Sigmoid colon (tissue), 6 donors: ENCODE measurements at regions not wholly inside any gene's neighbourhood (a gene's known extent, or its start where the extent isn't known, plus 50 kb on each side); places are given as distances from the start of the nearest gene placed in this dataset.

Experiments used
- DNase-seq: peaks from one replicate; pipeline ENCODE4 v3.0.0-alpha.2; 2019
- H3K27ac ChIP-seq, 4 donors: fragments of 200-600 bp; sonication (generic); one replicate each; pipeline ENCODE4 v1.5.1; 2016 to 2019; ENCODE audit warnings: mild to moderate bottlenecking in 1 of 4
- H3K27me3 ChIP-seq, 3 donors: fragments of 200-600 bp; sonication (generic); one replicate each; pipeline ENCODE4 v1.5.1; 2019; ENCODE audit warnings: mild to moderate bottlenecking in 1 of 3
- H3K36me3 ChIP-seq, 4 donors: fragments of 200-600 bp; sonication (generic); one replicate each; pipeline ENCODE4 v1.5.1; 2016 to 2019
- H3K4me1 ChIP-seq, 4 donors: fragments of 200-600 bp; sonication (generic); one replicate each; pipeline ENCODE4 v1.5.1; 2017 to 2019
- H3K4me3 ChIP-seq, 4 donors: fragments of 200-600 bp; sonication (generic); one replicate each; pipeline ENCODE4 v1.5.1; 2017 to 2019; ENCODE audit warnings: mild to moderate bottlenecking in 2 of 4, moderate library complexity in 1 of 4
- H3K9me3 ChIP-seq, 4 donors: fragments of 200-600 bp in 3 of 4; sonication (generic) in 3 of 4; one replicate each; pipeline versions ENCODE4 v1.5.1 to v1.6.1; 2013 to 2019
- CTCF ChIP-seq, 4 experiments: fragments of 450-650 bp in 3 of 4; fragments of 200-600 bp in 1 of 4; IDR thresholded peaks; one replicate each; pipeline ENCODE4 v1.5.1; 2016 to 2019; ENCODE audit warnings: antibody characterized with exemption in 4 of 4, mild to moderate bottlenecking in 3 of 4, moderate library complexity in 2 of 4
- EP300 ChIP-seq, 4 donors: sonication (generic); formaldehyde crosslinking; IDR thresholded peaks; one replicate each; pipeline ENCODE4 v1.6.1; 2017; ENCODE audit warnings: antibody characterized with exemption in 4 of 4
- POLR2A ChIP-seq, 2 donors: fragments of 450-650 bp; IDR thresholded peaks; one replicate each; pipeline ENCODE4 v1.6.1; 2016; ENCODE audit warnings: antibody characterized with exemption in 2 of 2, mild to moderate bottlenecking in 2 of 2, moderate library complexity in 2 of 2
- POLR2AphosphoS5 ChIP-seq, 4 donors: sonication (generic); formaldehyde crosslinking; IDR thresholded peaks; one replicate each; pipeline ENCODE4 v1.6.1; 2017; ENCODE audit warnings: antibody characterized with exemption in 4 of 4
- WGBS, 2 donors: extraction: QIAGEN DNeasy Blood & Tissue Kit; methylation state at CpG; one replicate each; pipeline ENCODE4 v1.1.7; 2013; 5-methylcytosine and 5-hydroxymethylcytosine counted together
- intact Hi-C: fragments of 100-400 bp; cut with DNase I; formaldehyde crosslinking; loops from one replicate; pipeline ENCODE4 v1.15.1; 2023
- donor health status: healthy with polysubstance abuse.
- donor health status: healthy.

- H3K27me3 ChIP-seq = no peaks in the 10 kb centered on the region
- H3K36me3 ChIP-seq = no peaks in the 10 kb centered on the region
- no peaks in the 10 kb centered on the region for H3K9me3 ChIP-seq
- TF ChIP-seq POLR2A (IDR thresholded peaks at IDR 0.05) (no peak), CTCF (IDR thresholded peaks at IDR 0.05) (no peak), POLR2AphosphoS5 (IDR thresholded peaks at IDR 0.05) (no peak)
- H3K4me3 ChIP-seq = no peak overlapping the region
- intact Hi-C loops = no loop called here
- H3K27ac ChIP-seq = no peak overlapping the region
- no peaks in the 10 kb centered on the region for H3K4me1 ChIP-seq
- DNase-seq = no peak
- 79 to 83% methylated on average over 4 of the region's 4 CpGs for WGBS, 2 donors
Observed at GRCh38 chr9:26684029-26684428, 208.6 kb downstream of the CAAP1 start.

GRCh38 chr9:26682796-26683496 is 209.7 kb downstream of the CAAP1 start:
- Histone ChIP-seq H3K36me3 (no peaks in the 10 kb centered on the region), H3K27ac (no peak overlapping the region), H3K4me3 (no peak overlapping the region), H3K9me3 (no peaks in the 10 kb centered on the region), H3K4me1 (no peaks in the 10 kb centered on the region), H3K27me3 (no peaks in the 10 kb centered on the region)
- TF ChIP-seq POLR2A (IDR thresholded peaks at IDR 0.05) (no peak), CTCF (IDR thresholded peaks at IDR 0.05) (no peak), POLR2AphosphoS5 (IDR thresholded peaks at IDR 0.05) (no peak), EP300 (IDR thresholded peaks at IDR 0.05) (no peak)
- intact Hi-C loops = no loop called here
- 68 to 86% methylated on average over 4 of the region's 4 CpGs for WGBS, 2 donors
- no peak for DNase-seq

GRCh38 chr9:26682041-26682440 is 210.6 kb downstream of the CAAP1 start:
- Histone ChIP-seq H3K4me3 (no peak overlapping the region), H3K27ac (no peak overlapping the region), H3K36me3 (no peaks in the 10 kb centered on the region), H3K4me1 (no peaks in the 10 kb centered on the region), H3K9me3 (no peaks in the 10 kb centered on the region), H3K27me3 (no peaks in the 10 kb centered on the region)
- WGBS, 2 donors = 70 to 75% methylated on average over 4 of the region's 4 CpGs
- TF ChIP-seq POLR2A (IDR thresholded peaks at IDR 0.05) (no peak), POLR2AphosphoS5 (IDR thresholded peaks at IDR 0.05) (no peak)
- DNase-seq = no peak
- intact Hi-C loops = no loop called here

- no peaks in the 10 kb centered on the region for H3K9me3 ChIP-seq
- H3K27ac ChIP-seq = no peak overlapping the region
- no peaks in the 10 kb centered on the region for H3K36me3 ChIP-seq
- H3K4me1 ChIP-seq = no peaks in the 10 kb centered on the region
- WGBS, 2 donors = 47 to 66% methylated on average over 4 of the region's 4 CpGs
- no peak for TF ChIP-seq CTCF (IDR thresholded peaks at IDR 0.05)
- no peak for TF ChIP-seq POLR2A (IDR thresholded peaks at IDR 0.05)
- TF ChIP-seq POLR2AphosphoS5 (IDR thresholded peaks at IDR 0.05) = no peak
- TF ChIP-seq EP300 (IDR thresholded peaks at IDR 0.05) = no peak
- no peaks in the 10 kb centered on the region for H3K27me3 ChIP-seq
- intact Hi-C loops = no loop called here
- no peak for DNase-seq
- H3K4me3 ChIP-seq = no peak overlapping the region
Observed at GRCh38 chr9:26677965-26678706, 214.5 kb downstream of the CAAP1 start.

- intact Hi-C loops = no loop called here
- Histone ChIP-seq H3K9me3 (no peaks in the 10 kb centered on the region), H3K4me1 (no peaks in the 10 kb centered on the region), H3K4me3 (no peak overlapping the region), H3K27me3 (no peaks in the 10 kb centered on the region), H3K36me3 (no peaks in the 10 kb centered on the region), H3K27ac (no peak overlapping the region)
- WGBS, 2 donors = 65 to 69% methylated on average over 3 of the region's 3 CpGs
- DNase-seq = no peak
- TF ChIP-seq CTCF (IDR thresholded peaks at IDR 0.05) = no peak
Observed at GRCh38 chr9:26675035-26675434, 217.6 kb downstream of the CAAP1 start.
